PC-9 (cell line): ENCODE measurements at regions not wholly inside any gene's neighbourhood (a gene's known extent, or its start where the extent isn't known, plus 50 kb on each side); places are given as distances from the start of the nearest gene placed in this dataset.

Source experiments
- CTCF ChIP-seq: fragments of 200-600 bp; sonication (generic); conservative IDR thresholded peaks from 2 replicates; pipeline ENCODE4 v1.6.1; 2017; ENCODE audit warnings: mixed run types, antibody characterized with exemption, mild to moderate bottlenecking, moderate library complexity
- EZH2 ChIP-seq: fragments of 200-600 bp; sonication (generic); IDR thresholded peaks from 2 replicates; pipeline ENCODE4 v1.8.0; 2017; ENCODE audit warnings: antibody characterized with exemption, low read depth

GRCh38 chr15:99508852-99509251, 56.9 kb upstream of the MEF2A start:
- TF ChIP-seq CTCF, result no peak
- no peak for TF ChIP-seq EZH2
